NB4 (cell line): ENCODE measurements at regions not wholly inside any gene's neighbourhood (a gene's known extent, or its start where the extent isn't known, plus 50 kb on each side); places are given as distances from the start of the nearest gene placed in this dataset.

Experiments
- MYC ChIP-seq: IDR thresholded peaks from 2 replicates; pipeline ENCODE4 v1.6.1; 2011; ENCODE audit warnings: low read depth, low read length
- POLR2A ChIP-seq: IDR thresholded peaks from 2 replicates; pipeline ENCODE4 v1.6.1; 2011; ENCODE audit warnings: mild to moderate bottlenecking; ENCODE audit not compliant: insufficient read length; ENCODE audit errors: extremely low read depth
- TF ChIP-seq, protein P1 (sequence below): IDR thresholded peaks from one replicate; pipeline ENCODE4 v1.5.1; 2012; ENCODE audit warnings: low read depth, low read length
- TF ChIP-seq, protein P2 (sequence below): IDR thresholded peaks from 2 replicates; pipeline ENCODE4 v1.6.1; 2011; ENCODE audit warnings: low read depth, low read length

- TF ChIP-seq, protein P1, sequence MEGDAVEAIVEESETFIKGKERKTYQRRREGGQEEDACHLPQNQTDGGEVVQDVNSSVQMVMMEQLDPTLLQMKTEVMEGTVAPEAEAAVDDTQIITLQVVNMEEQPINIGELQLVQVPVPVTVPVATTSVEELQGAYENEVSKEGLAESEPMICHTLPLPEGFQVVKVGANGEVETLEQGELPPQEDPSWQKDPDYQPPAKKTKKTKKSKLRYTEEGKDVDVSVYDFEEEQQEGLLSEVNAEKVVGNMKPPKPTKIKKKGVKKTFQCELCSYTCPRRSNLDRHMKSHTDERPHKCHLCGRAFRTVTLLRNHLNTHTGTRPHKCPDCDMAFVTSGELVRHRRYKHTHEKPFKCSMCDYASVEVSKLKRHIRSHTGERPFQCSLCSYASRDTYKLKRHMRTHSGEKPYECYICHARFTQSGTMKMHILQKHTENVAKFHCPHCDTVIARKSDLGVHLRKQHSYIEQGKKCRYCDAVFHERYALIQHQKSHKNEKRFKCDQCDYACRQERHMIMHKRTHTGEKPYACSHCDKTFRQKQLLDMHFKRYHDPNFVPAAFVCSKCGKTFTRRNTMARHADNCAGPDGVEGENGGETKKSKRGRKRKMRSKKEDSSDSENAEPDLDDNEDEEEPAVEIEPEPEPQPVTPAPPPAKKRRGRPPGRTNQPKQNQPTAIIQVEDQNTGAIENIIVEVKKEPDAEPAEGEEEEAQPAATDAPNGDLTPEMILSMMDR = no peak
- TF ChIP-seq POLR2A (no peak), MYC (no peak)
- TF ChIP-seq, protein P2, sequence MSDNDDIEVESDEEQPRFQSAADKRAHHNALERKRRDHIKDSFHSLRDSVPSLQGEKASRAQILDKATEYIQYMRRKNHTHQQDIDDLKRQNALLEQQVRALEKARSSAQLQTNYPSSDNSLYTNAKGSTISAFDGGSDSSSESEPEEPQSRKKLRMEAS = no peak
Observed at GRCh38 chr18:23341983-23342382, 111.1 kb upstream of the RIOK3 start.
